ENCODE measurements at regions not wholly inside any gene's neighbourhood (a gene's known extent, or its start where the extent isn't known, plus 50 kb on each side); places are given as distances from the start of the nearest gene placed in this dataset.
"Not testable (repeated sequence)": the region's sequence is repeated elsewhere in the genome, so short reads cannot be mapped to it uniquely, and the experiment has no call there.

- in situ Hi-C loops (cut with MboI; ENCODE audit: low sequenced_read_pairs in 4 of 4); H3K36me3 ChIP-seq; intact Hi-C loops (cut with DNase I; ENCODE audit: low total_unique reads): not testable (repeated sequence)
Observed at GRCh38 chr9:66779944-66780661, 120.4 kb upstream of the ZNF658 start.

GRCh38 chr9:66781240-66781639, 119.3 kb upstream of the ZNF658 start:
- DNase-seq; H3K4me3 ChIP-seq; ATAC-seq; intact Hi-C loops (cut with DNase I; ENCODE audit: low total_unique reads); H3K36me3 ChIP-seq; H3K27me3 ChIP-seq; H3K4me1 ChIP-seq; H3K27ac ChIP-seq; H3K9me3 ChIP-seq; in situ Hi-C loops (cut with MboI; ENCODE audit: low sequenced_read_pairs in 4 of 4): not testable (repeated sequence)

More at GRCh38 chr9:66779944-66780661, 120.4 kb upstream of the ZNF658 start:
- not testable (repeated sequence) for H3K27ac ChIP-seq, H3K4me1 ChIP-seq, ATAC-seq, H3K4me3 ChIP-seq, H3K27me3 ChIP-seq, DNase-seq, H3K9me3 ChIP-seq

- in situ Hi-C loops (cut with MboI; ENCODE audit: low sequenced_read_pairs in 4 of 4); DNase-seq; H3K4me3 ChIP-seq; H3K4me1 ChIP-seq; intact Hi-C loops (cut with DNase I; ENCODE audit: low total_unique reads); H3K36me3 ChIP-seq; H3K27me3 ChIP-seq; ATAC-seq; H3K9me3 ChIP-seq; H3K27ac ChIP-seq: not testable (repeated sequence)
Observed at GRCh38 chr9:66782010-66782409, 118.5 kb upstream of the ZNF658 start.

GRCh38 chr9:66785603-66786002, 114.9 kb upstream of the ZNF658 start:
- H3K36me3 ChIP-seq; H3K4me3 ChIP-seq; ATAC-seq; H3K4me1 ChIP-seq; H3K27ac ChIP-seq; intact Hi-C loops (cut with DNase I; ENCODE audit: low total_unique reads); in situ Hi-C loops (cut with MboI; ENCODE audit: low sequenced_read_pairs in 4 of 4); H3K27me3 ChIP-seq; DNase-seq; H3K9me3 ChIP-seq: not testable (repeated sequence)

GRCh38 chr9:66791092-66791750, 109.3 kb upstream of the ZNF658 start:
- intact Hi-C loops (cut with DNase I; ENCODE audit: low total_unique reads); H3K27me3 ChIP-seq; H3K36me3 ChIP-seq; ATAC-seq; in situ Hi-C loops (cut with MboI; ENCODE audit: low sequenced_read_pairs in 4 of 4); H3K4me1 ChIP-seq; DNase-seq; H3K27ac ChIP-seq; H3K4me3 ChIP-seq; H3K9me3 ChIP-seq: not testable (repeated sequence)

- in situ Hi-C loops (cut with MboI; ENCODE audit: low sequenced_read_pairs in 4 of 4); ATAC-seq; H3K9me3 ChIP-seq; H3K4me1 ChIP-seq; H3K4me3 ChIP-seq; H3K36me3 ChIP-seq; H3K27ac ChIP-seq; intact Hi-C loops (cut with DNase I; ENCODE audit: low total_unique reads); H3K27me3 ChIP-seq; DNase-seq: not testable (repeated sequence)
Observed at GRCh38 chr9:66794769-66795168, 105.8 kb upstream of the ZNF658 start.

GRCh38 chr9:66795723-66796503, 104.6 kb upstream of the ZNF658 start:
- H3K27ac ChIP-seq; H3K9me3 ChIP-seq; DNase-seq; in situ Hi-C loops (cut with MboI; ENCODE audit: low sequenced_read_pairs in 4 of 4); intact Hi-C loops (cut with DNase I; ENCODE audit: low total_unique reads); H3K27me3 ChIP-seq; ATAC-seq; H3K4me3 ChIP-seq; H3K36me3 ChIP-seq; H3K4me1 ChIP-seq: not testable (repeated sequence)

GRCh38 chr9:66797905-66798616, 102.5 kb upstream of the ZNF658 start:
- H3K36me3 ChIP-seq; ATAC-seq; H3K27ac ChIP-seq; intact Hi-C loops (cut with DNase I; ENCODE audit: low total_unique reads); H3K9me3 ChIP-seq; H3K27me3 ChIP-seq; in situ Hi-C loops (cut with MboI; ENCODE audit: low sequenced_read_pairs in 4 of 4); DNase-seq; H3K4me3 ChIP-seq; H3K4me1 ChIP-seq: not testable (repeated sequence)

GRCh38 chr9:66803619-66804018, 96.9 kb upstream of the ZNF658 start:
- DNase-seq, H3K36me3 ChIP-seq, ATAC-seq: not testable (repeated sequence)

GRCh38 chr9:66810247-66810646, 90.3 kb upstream of the ZNF658 start:
- H3K27ac ChIP-seq; in situ Hi-C loops (cut with MboI; ENCODE audit: low sequenced_read_pairs in 4 of 4); ATAC-seq; H3K9me3 ChIP-seq; H3K4me1 ChIP-seq; H3K27me3 ChIP-seq; H3K36me3 ChIP-seq; intact Hi-C loops (cut with DNase I; ENCODE audit: low total_unique reads); H3K4me3 ChIP-seq; DNase-seq: not testable (repeated sequence)

More at GRCh38 chr9:66803619-66804018, 96.9 kb upstream of the ZNF658 start:
- in situ Hi-C loops (cut with MboI; ENCODE audit: low sequenced_read_pairs in 4 of 4); H3K4me3 ChIP-seq; H3K27ac ChIP-seq; H3K27me3 ChIP-seq; H3K9me3 ChIP-seq; intact Hi-C loops (cut with DNase I; ENCODE audit: low total_unique reads); H3K4me1 ChIP-seq: not testable (repeated sequence)

GRCh38 chr9:66812367-66812766, 88.2 kb upstream of the ZNF658 start:
- DNase-seq; H3K27me3 ChIP-seq; intact Hi-C loops (cut with DNase I; ENCODE audit: low total_unique reads); H3K4me1 ChIP-seq; H3K9me3 ChIP-seq; H3K36me3 ChIP-seq; H3K4me3 ChIP-seq; ATAC-seq; in situ Hi-C loops (cut with MboI; ENCODE audit: low sequenced_read_pairs in 4 of 4); H3K27ac ChIP-seq: not testable (repeated sequence)
